ENCODE measurements at regions not wholly inside any gene's neighbourhood (a gene's known extent, or its start where the extent isn't known, plus 50 kb on each side); places are given as distances from the start of the nearest gene placed in this dataset.

GRCh38 chr17:52776234-52776633, 617.7 kb upstream of the CA10 start:
- TF ChIP-seq, protein P1, sequence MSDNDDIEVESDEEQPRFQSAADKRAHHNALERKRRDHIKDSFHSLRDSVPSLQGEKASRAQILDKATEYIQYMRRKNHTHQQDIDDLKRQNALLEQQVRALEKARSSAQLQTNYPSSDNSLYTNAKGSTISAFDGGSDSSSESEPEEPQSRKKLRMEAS (IDR thresholded peaks at IDR 0.05): no peak
- TF ChIP-seq FOXM1 (IDR thresholded peaks at IDR 0.05; ENCODE audit: borderline replicate concordance, low read depth) (no peak), ZBTB7A (IDR thresholded peaks at IDR 0.05; ENCODE audit: low read depth) (no peak), YY1 (IDR thresholded peaks at IDR 0.05; ENCODE audit: low read depth) (no peak), NFIC (IDR thresholded peaks at IDR 0.05) (no peak), CREB1 (IDR thresholded peaks at IDR 0.05; ENCODE audit: low read depth) (no peak), TAF1 (IDR thresholded peaks at IDR 0.05; ENCODE audit: low read depth) (no peak), TEAD4 (IDR thresholded peaks at IDR 0.05) (no peak), CEBPB (IDR thresholded peaks at IDR 0.05) (no peak), EP300 (IDR thresholded peaks at IDR 0.05; ENCODE audit: borderline replicate concordance) (no peak), RAD21 (IDR thresholded peaks at IDR 0.05; ENCODE audit: low read depth) (no peak), TCF12 (IDR thresholded peaks at IDR 0.05; ENCODE audit: low read depth) (no peak), EGR1 (IDR thresholded peaks at IDR 0.05) (no peak), REST (IDR thresholded peaks at IDR 0.05; ENCODE audit: low read depth) (no peak)
- TF ChIP-seq, protein P2, sequence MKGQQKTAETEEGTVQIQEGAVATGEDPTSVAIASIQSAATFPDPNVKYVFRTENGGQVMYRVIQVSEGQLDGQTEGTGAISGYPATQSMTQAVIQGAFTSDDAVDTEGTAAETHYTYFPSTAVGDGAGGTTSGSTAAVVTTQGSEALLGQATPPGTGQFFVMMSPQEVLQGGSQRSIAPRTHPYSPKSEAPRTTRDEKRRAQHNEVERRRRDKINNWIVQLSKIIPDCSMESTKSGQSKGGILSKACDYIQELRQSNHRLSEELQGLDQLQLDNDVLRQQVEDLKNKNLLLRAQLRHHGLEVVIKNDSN (IDR thresholded peaks at IDR 0.05): no peak

DNA sequence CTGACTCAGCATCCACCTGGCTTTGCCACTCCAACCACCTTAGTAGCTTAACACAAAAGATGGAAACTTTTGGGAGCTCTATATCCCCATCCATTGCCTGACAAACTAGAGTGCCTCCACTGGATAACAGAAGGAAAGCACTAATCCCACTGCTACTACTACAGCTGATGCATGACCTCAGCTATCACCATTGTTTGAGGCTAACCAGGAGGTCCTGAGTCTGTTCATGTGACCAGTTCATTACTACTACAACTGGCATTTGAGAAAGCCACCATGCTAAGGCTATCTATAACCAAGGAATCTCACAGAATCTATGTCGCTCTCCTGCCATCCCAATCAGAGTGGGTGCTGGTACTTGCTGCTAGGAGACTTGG, 604.3 kb upstream of the CA10 start:
- TF ChIP-seq NFIC (IDR thresholded peaks at IDR 0.05) (no peak), REST (IDR thresholded peaks at IDR 0.05; ENCODE audit: low read depth) (no peak), ZBTB7A (IDR thresholded peaks at IDR 0.05; ENCODE audit: low read depth) (no peak), YY1 (IDR thresholded peaks at IDR 0.05; ENCODE audit: low read depth) (no peak), CEBPB (IDR thresholded peaks at IDR 0.05) (no peak)

GRCh38 chr17:52762147-52762793, 603.8 kb upstream of the CA10 start:
- TF ChIP-seq REST (IDR thresholded peaks at IDR 0.05; ENCODE audit: low read depth): no peak

DNA sequence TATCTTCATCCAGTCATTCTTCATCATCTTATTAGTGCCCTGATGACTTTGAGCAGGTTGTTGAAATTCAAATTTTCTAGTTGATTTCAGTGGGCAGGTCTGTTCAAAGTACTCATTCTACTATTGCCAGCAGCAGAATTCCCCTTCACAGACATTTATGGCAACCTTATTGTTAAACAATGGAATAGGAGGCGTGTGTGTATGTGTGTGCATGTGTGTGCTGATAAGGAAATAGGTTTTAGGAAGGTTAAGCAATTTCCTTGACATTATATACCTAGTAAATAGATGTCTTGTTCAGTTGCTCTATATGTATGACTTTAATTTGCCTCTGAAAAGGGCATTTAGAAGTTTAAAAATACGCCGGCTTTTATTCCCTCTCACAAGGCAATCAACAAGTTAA, 601.4 kb upstream of the CA10 start:
- no peak for TF ChIP-seq CEBPB (IDR thresholded peaks at IDR 0.05)
- no peak for TF ChIP-seq NFIC (IDR thresholded peaks at IDR 0.05)
- TF ChIP-seq TAF1 (IDR thresholded peaks at IDR 0.05; ENCODE audit: low read depth): no peak
- no peak for TF ChIP-seq TCF12 (IDR thresholded peaks at IDR 0.05; ENCODE audit: low read depth)
- no peak for TF ChIP-seq CREB1 (IDR thresholded peaks at IDR 0.05; ENCODE audit: low read depth)
- no peak for TF ChIP-seq FOXM1 (IDR thresholded peaks at IDR 0.05; ENCODE audit: borderline replicate concordance, low read depth)
- no peak for TF ChIP-seq EGR1 (IDR thresholded peaks at IDR 0.05)
- no peak for TF ChIP-seq TEAD4 (IDR thresholded peaks at IDR 0.05)
- no peak for TF ChIP-seq RAD21 (IDR thresholded peaks at IDR 0.05; ENCODE audit: low read depth)
- TF ChIP-seq YY1 (IDR thresholded peaks at IDR 0.05; ENCODE audit: low read depth): no peak
- TF ChIP-seq, protein P1 (IDR thresholded peaks at IDR 0.05): no peak

GRCh38 chr17:52758481-52758880, 600.0 kb upstream of the CA10 start:
- TF ChIP-seq, protein P2 (IDR thresholded peaks at IDR 0.05): no peak
- TF ChIP-seq TCF12 (IDR thresholded peaks at IDR 0.05; ENCODE audit: low read depth) (no peak), TEAD4 (IDR thresholded peaks at IDR 0.05) (no peak), ZBTB7A (IDR thresholded peaks at IDR 0.05; ENCODE audit: low read depth) (no peak), FOXM1 (IDR thresholded peaks at IDR 0.05; ENCODE audit: borderline replicate concordance, low read depth) (no peak), CREB1 (IDR thresholded peaks at IDR 0.05; ENCODE audit: low read depth) (no peak), RAD21 (IDR thresholded peaks at IDR 0.05; ENCODE audit: low read depth) (no peak), EP300 (IDR thresholded peaks at IDR 0.05; ENCODE audit: borderline replicate concordance) (no peak), CEBPB (IDR thresholded peaks at IDR 0.05) (no peak), YY1 (IDR thresholded peaks at IDR 0.05; ENCODE audit: low read depth) (no peak)
- TF ChIP-seq, protein P1 (IDR thresholded peaks at IDR 0.05): no peak

Data from Ishikawa (cell line).